ENCODE measurements at regions not wholly inside any gene's neighbourhood (a gene's known extent, or its start where the extent isn't known, plus 50 kb on each side); places are given as distances from the start of the nearest gene placed in this dataset.
A peak's percentile ranks its signal among the peaks of the same experiment; 100 is the strongest.

- TF ChIP-seq SKIL (IDR thresholded peaks at IDR 0.05; ENCODE audit: low read depth, poor library complexity, severe bottlenecking), result peak; percentile 71
- TF ChIP-seq CBX3 (IDR thresholded peaks at IDR 0.05; ENCODE audit: borderline replicate concordance, low read depth), result no peak
- no peak for TF ChIP-seq KLF5 (IDR thresholded peaks at IDR 0.05; ENCODE audit: partially characterized antibody)
- TF ChIP-seq ZNF384 (IDR thresholded peaks at IDR 0.05; ENCODE audit: borderline replicate concordance, low read depth, low read length), result peak; percentile 78; the same call in 1 of the 2 replicates
- peak; percentile 54 for TF ChIP-seq BCL3 (IDR thresholded peaks at IDR 0.05; ENCODE audit: borderline replicate concordance, insufficient read depth, low read depth, low read length, poor library complexity, severe bottlenecking)
- TF ChIP-seq NFIC (IDR thresholded peaks at IDR 0.05; ENCODE audit: low read depth, low read length), result peak; percentile 95
- peak; percentile 43; the same call in 1 of the 2 replicates for TF ChIP-seq RUNX3 (IDR thresholded peaks at IDR 0.05; ENCODE audit: low read length)
- TF ChIP-seq CREB1 (IDR thresholded peaks at IDR 0.05; ENCODE audit: low read depth), result peak; percentile 55; the same call in 1 of the 2 replicates
- TF ChIP-seq BCL11A (IDR thresholded peaks at IDR 0.05; ENCODE audit: low read depth, low read length), result peak; percentile 69; the same call in 1 of the 2 replicates
- peak; percentile 94 for TF ChIP-seq ATF2 (IDR thresholded peaks at IDR 0.05; ENCODE audit: low read length)
- 0 out of 2 replicates have a peak, but pooled peaks have one; percentile 25 for TF ChIP-seq ASH2L (IDR thresholded peaks at IDR 0.05; ENCODE audit: borderline replicate concordance, low read depth)
- peak; percentile 52 for TF ChIP-seq MEF2B (IDR thresholded peaks at IDR 0.05; ENCODE audit: partially characterized antibody, poor library complexity, severe bottlenecking)
- 0 out of 2 replicates have a peak, but pooled peaks have one; percentile 12 for TF ChIP-seq IKZF1 (conservative IDR thresholded peaks at IDR 0.05)
These were observed 171.8 kb upstream of the AHR start (continued) for GRCh38 chr7:17126413-17127268.
